ENCODE measurements at regions not wholly inside any gene's neighbourhood (a gene's known extent, or its start where the extent isn't known, plus 50 kb on each side); places are given as distances from the start of the nearest gene placed in this dataset.

DNA sequence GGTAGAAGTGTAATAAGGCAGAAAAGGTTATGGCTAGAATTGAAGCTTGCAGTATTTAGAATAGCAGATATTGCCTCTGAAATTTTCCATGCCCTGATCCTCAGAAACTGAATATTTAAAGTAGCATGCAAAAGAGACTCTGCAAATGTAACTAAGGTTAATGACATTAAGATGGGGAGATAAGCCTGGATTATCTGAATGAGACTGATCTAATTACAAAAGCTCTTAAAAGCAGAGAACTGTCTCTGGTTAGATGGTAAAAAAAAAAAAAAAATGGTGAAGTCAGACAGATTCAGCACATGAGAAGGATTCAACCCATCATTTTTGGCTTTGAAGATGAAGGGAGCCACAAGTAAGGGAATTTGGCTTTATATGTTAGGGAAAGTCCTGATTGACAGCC lies 503.7 kb upstream of the IRAK1BP1 start:
- TF ChIP-seq, protein P1, sequence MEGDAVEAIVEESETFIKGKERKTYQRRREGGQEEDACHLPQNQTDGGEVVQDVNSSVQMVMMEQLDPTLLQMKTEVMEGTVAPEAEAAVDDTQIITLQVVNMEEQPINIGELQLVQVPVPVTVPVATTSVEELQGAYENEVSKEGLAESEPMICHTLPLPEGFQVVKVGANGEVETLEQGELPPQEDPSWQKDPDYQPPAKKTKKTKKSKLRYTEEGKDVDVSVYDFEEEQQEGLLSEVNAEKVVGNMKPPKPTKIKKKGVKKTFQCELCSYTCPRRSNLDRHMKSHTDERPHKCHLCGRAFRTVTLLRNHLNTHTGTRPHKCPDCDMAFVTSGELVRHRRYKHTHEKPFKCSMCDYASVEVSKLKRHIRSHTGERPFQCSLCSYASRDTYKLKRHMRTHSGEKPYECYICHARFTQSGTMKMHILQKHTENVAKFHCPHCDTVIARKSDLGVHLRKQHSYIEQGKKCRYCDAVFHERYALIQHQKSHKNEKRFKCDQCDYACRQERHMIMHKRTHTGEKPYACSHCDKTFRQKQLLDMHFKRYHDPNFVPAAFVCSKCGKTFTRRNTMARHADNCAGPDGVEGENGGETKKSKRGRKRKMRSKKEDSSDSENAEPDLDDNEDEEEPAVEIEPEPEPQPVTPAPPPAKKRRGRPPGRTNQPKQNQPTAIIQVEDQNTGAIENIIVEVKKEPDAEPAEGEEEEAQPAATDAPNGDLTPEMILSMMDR (conservative IDR thresholded peaks at IDR 0.05; ENCODE audit: low read depth, low read length), result no peak
- TF ChIP-seq EZH2 (IDR thresholded peaks at IDR 0.05; ENCODE audit: borderline replicate concordance, low read depth, low read length, poor library complexity, severe bottlenecking), result no peak
